H9 (cell line): ENCODE measurements at regions not wholly inside any gene's neighbourhood (a gene's known extent, or its start where the extent isn't known, plus 50 kb on each side); places are given as distances from the start of the nearest gene placed in this dataset.

Experiments
- DNase-seq: peaks from one replicate; pipeline ENCODE4 v3.0.0-alpha.2; 2017
- H2AFZ ChIP-seq: one replicate; pipeline ENCODE4 v1.6.1; 2013; ENCODE audit warnings: mild to moderate bottlenecking, low read length, control low read depth, moderate library complexity
- H2AK5ac ChIP-seq: 2 replicates; pipeline ENCODE4 v1.6.1; 2013; ENCODE audit warnings: low read length, control low read depth, mixed read lengths; ENCODE audit not compliant: insufficient read length
- H2BK120ac ChIP-seq: one replicate; pipeline ENCODE4 v1.6.1; 2013; ENCODE audit warnings: low read depth, mild to moderate bottlenecking, low read length, control low read depth, inconsistent platforms; ENCODE audit not compliant: poor library complexity, severe bottlenecking
- H2BK12ac ChIP-seq: 2 replicates; pipeline ENCODE4 v1.6.1; 2013; ENCODE audit warnings: low read length, control low read depth, mixed read lengths, low read depth; ENCODE audit not compliant: insufficient read length
- H2BK15ac ChIP-seq: 2 replicates; pipeline ENCODE4 v1.6.1; 2013; ENCODE audit warnings: low read depth, low read length, control low read depth
- H2BK20ac ChIP-seq: one replicate; pipeline ENCODE4 v1.6.1; 2013; ENCODE audit warnings: low read depth, mild to moderate bottlenecking, low read length, control low read depth, inconsistent platforms; ENCODE audit not compliant: poor library complexity, severe bottlenecking
- H2BK5ac ChIP-seq: 2 replicates; pipeline ENCODE4 v1.6.1; 2013; ENCODE audit warnings: low read length, control low read depth, mixed read lengths; ENCODE audit not compliant: insufficient read length
- H3K14ac ChIP-seq: 2 replicates; pipeline ENCODE4 v1.6.1; 2013; ENCODE audit warnings: low read length, control low read depth; ENCODE audit not compliant: insufficient read depth
- H3K18ac ChIP-seq: 2 replicates; pipeline ENCODE4 v1.6.1; 2013; ENCODE audit warnings: low read depth, mild to moderate bottlenecking, mixed read lengths, low read length, control low read depth; ENCODE audit not compliant: insufficient read length
- H3K23ac ChIP-seq: 2 replicates; pipeline ENCODE4 v1.6.1; 2013; ENCODE audit warnings: low read length, control low read depth, mixed read lengths, low read depth; ENCODE audit not compliant: insufficient read length
- H3K23me2 ChIP-seq: 2 replicates; pipeline ENCODE4 v1.6.1; 2013; ENCODE audit warnings: low read depth, mild to moderate bottlenecking, mixed read lengths, low read length, control low read depth; ENCODE audit not compliant: insufficient read length, poor library complexity, severe bottlenecking
- H3K27ac ChIP-seq: 2 replicates; pipeline ENCODE4 v1.5.1; 2013; ENCODE audit warnings: low read length, control low read depth, mixed read lengths, low read depth; ENCODE audit not compliant: insufficient read length
- H3K27me3 ChIP-seq: 2 replicates; pipeline ENCODE4 v1.6.1; 2013; ENCODE audit warnings: low read length, control low read depth, inconsistent platforms; ENCODE audit not compliant: insufficient read depth
- H3K4ac ChIP-seq: 2 replicates; pipeline ENCODE4 v1.6.1; 2013; ENCODE audit warnings: low read depth, mild to moderate bottlenecking, control low read depth, inconsistent platforms, low read length, moderate library complexity
- H3K4me1 ChIP-seq: 2 replicates; pipeline ENCODE4 v1.6.1; 2013; ENCODE audit warnings: low read length, control low read depth, inconsistent platforms; ENCODE audit not compliant: insufficient read depth
- H3K4me2 ChIP-seq: 2 replicates; pipeline ENCODE4 v1.6.1; 2013; ENCODE audit warnings: low read length, control low read depth, mixed read lengths; ENCODE audit not compliant: insufficient read length, insufficient read depth
- H3K56ac ChIP-seq: 2 replicates; pipeline ENCODE4 v1.6.1; 2013; ENCODE audit warnings: low read depth, mild to moderate bottlenecking, mixed read lengths, low read length, control low read depth; ENCODE audit not compliant: insufficient read length
- H3K79me1 ChIP-seq: 2 replicates; pipeline ENCODE4 v1.6.1; 2013; ENCODE audit warnings: low read depth, mild to moderate bottlenecking, moderate library complexity, low read length, control low read depth, inconsistent platforms; ENCODE audit not compliant: insufficient read depth, poor library complexity, severe bottlenecking
- H3K79me2 ChIP-seq: 2 replicates; pipeline ENCODE4 v1.6.1; 2013; ENCODE audit warnings: low read length, control low read depth, inconsistent platforms; ENCODE audit not compliant: insufficient read depth
- H3K9ac ChIP-seq: 2 replicates; pipeline ENCODE4 v1.6.1; 2013; ENCODE audit warnings: low read length, control low read depth, mixed read lengths; ENCODE audit not compliant: insufficient read length; ENCODE audit errors: extremely low read depth
- H3K9me3 ChIP-seq: one replicate; pipeline ENCODE4 v1.6.1; 2013; ENCODE audit warnings: low read depth, low read length, inconsistent platforms; ENCODE audit not compliant: control insufficient read depth
- H3T11ph ChIP-seq: one replicate; pipeline ENCODE4 v1.6.1; 2013; ENCODE audit warnings: mild to moderate bottlenecking, low read length, control low read depth, inconsistent platforms
- H4K20me1 ChIP-seq: one replicate; pipeline ENCODE4 v1.6.1; 2013; ENCODE audit not compliant: control insufficient read depth, insufficient read length, insufficient read depth
- H4K5ac ChIP-seq: 2 replicates; pipeline ENCODE4 v1.6.1; 2013; ENCODE audit warnings: low read depth, mild to moderate bottlenecking, mixed read lengths, low read length, control low read depth; ENCODE audit not compliant: insufficient read length
- H4K8ac ChIP-seq: replicated peaks from 2 replicates; pipeline ENCODE4 v1.6.1; 2013; ENCODE audit warnings: low read length, control low read depth, mixed read lengths, low read depth; ENCODE audit not compliant: insufficient read length
- H4K91ac ChIP-seq: 2 replicates; pipeline ENCODE4 v1.6.1; 2013; ENCODE audit warnings: low read depth, mild to moderate bottlenecking, moderate library complexity, mixed read lengths, low read length, control low read depth; ENCODE audit not compliant: insufficient read length
- H3K27ac Mint-ChIP-seq, 3 experiments: 2 replicates in 2 of 3; 3 replicates in 1 of 3; pipeline ENCODE4 v1.8.0; 2020 to 2021; ENCODE audit warnings: mixed read lengths in 3 of 3, mild to moderate bottlenecking in 1 of 3, moderate library complexity in 1 of 3
- H3K27me3 Mint-ChIP-seq: 2 replicates; pipeline ENCODE4 v1.8.0; 2021; ENCODE audit warnings: low read depth, mild to moderate bottlenecking, moderate library complexity, mixed read lengths
- H3K36me3 Mint-ChIP-seq, 3 experiments: 2 replicates in 2 of 3; 3 replicates in 1 of 3; pipeline ENCODE4 v1.8.0; 2020 to 2021; ENCODE audit warnings: low read depth in 3 of 3, mixed read lengths in 3 of 3; ENCODE audit not compliant: insufficient read depth in 1 of 3
- H3K4me1 Mint-ChIP-seq, 2 experiments: 2 replicates each; pipeline ENCODE4 v1.8.0; 2020; ENCODE audit warnings: mixed read lengths in 2 of 2
- H3K4me3 Mint-ChIP-seq, 2 experiments: 2 replicates in 1 of 2; 3 replicates in 1 of 2; pipeline ENCODE4 v1.8.0; 2020 to 2021; ENCODE audit warnings: mild to moderate bottlenecking in 2 of 2, mixed read lengths in 2 of 2, moderate library complexity in 1 of 2
- H3K9me3 Mint-ChIP-seq, 2 experiments: 2 replicates in 1 of 2; 3 replicates in 1 of 2; pipeline ENCODE4 v1.8.0; 2020; ENCODE audit warnings: mild to moderate bottlenecking in 2 of 2, mixed read lengths in 2 of 2, moderate library complexity in 1 of 2
- WGBS: extraction: QIAGEN DNeasy Blood & Tissue Kit; methylation state at CpG from one replicate; pipeline ENCODE4 v1.1.7; 2013; ENCODE audit warnings: missing lambda C conversion rate, low lambda C conversion rate, mixed read lengths; ENCODE audit not compliant: insufficient read length; ENCODE audit errors: extremely low coverage; 5-methylcytosine and 5-hydroxymethylcytosine counted together
- TF ChIP-seq, protein P1 (sequence below): fragments of 200-600 bp; sonication (generic); conservative IDR thresholded peaks from 3 replicates; pipeline ENCODE4 v1.8.0; 2021; ENCODE audit warnings: antibody characterized with exemption, mild to moderate bottlenecking

DNA sequence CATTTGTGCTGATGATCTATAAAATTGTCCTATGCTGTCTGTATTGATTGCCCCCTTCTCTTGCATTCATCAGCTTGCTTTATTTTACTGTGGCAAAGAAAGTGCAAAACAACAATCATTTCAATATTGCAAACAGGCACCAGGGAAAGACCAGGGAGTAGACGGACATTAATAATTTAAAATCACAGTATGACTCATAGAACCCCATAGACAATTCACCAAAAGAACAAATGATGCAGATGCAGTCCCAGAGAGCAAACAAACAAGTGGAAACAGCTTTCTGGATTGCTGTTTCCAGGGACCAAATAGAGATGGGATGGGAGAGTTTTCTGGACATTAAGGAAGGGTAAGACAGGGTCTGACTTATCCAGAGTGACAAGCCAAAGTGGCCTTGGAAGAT lies 70.1 kb downstream of the ABCC12 start:
- peaks cover 0 to 7% of the 10 kb centered on the region in 2 experiments; a peak in 3 of 4 replicates for H3K4me1 Mint-ChIP-seq
- H3K4ac ChIP-seq: no peak overlapping the region
- H3K23ac ChIP-seq: no peak overlapping the region
- no peak overlapping the region for H3K4me3 Mint-ChIP-seq
- no peak overlapping the region for H4K91ac ChIP-seq
- H3K79me2 ChIP-seq: no peaks in the 10 kb centered on the region
- no peaks in the 10 kb centered on the region for H3K9me3 Mint-ChIP-seq
- no peak overlapping the region for H2BK120ac ChIP-seq
- H3K9ac ChIP-seq: no peak overlapping the region
- H3K36me3 Mint-ChIP-seq: no peaks in the 10 kb centered on the region
- WGBS: no CpG with 5 or more reads among the region's 1 CpG
- H3K27ac ChIP-seq: no peak overlapping the region
- H2AFZ ChIP-seq: no peak overlapping the region
- no peaks in the 10 kb centered on the region for H3K4me1 ChIP-seq
- no peak overlapping the region for H2AK5ac ChIP-seq
- H3K4me2 ChIP-seq: no peak overlapping the region
- no peak overlapping the region for H3K56ac ChIP-seq
- H3K23me2 ChIP-seq: no peaks in the 10 kb centered on the region
- H2BK15ac ChIP-seq: no peak overlapping the region
- H2BK5ac ChIP-seq: no peak overlapping the region
- H3K27ac Mint-ChIP-seq: no peak overlapping the region
- H4K20me1 ChIP-seq: no peaks in the 10 kb centered on the region
- H2BK20ac ChIP-seq: no peak overlapping the region
- H3K27me3 Mint-ChIP-seq: 0 out of 2 replicates have a peak, but pooled peaks cover 1% of the 10 kb centered on the region
- DNase-seq: no peak
- H3K27me3 ChIP-seq: no peaks in the 10 kb centered on the region
- no peak overlapping the region for H3K18ac ChIP-seq
- H4K8ac ChIP-seq: no peak overlapping the region
- no peaks in the 10 kb centered on the region for H3K9me3 ChIP-seq
- no peak overlapping the region for H4K5ac ChIP-seq
- TF ChIP-seq, protein P1, sequence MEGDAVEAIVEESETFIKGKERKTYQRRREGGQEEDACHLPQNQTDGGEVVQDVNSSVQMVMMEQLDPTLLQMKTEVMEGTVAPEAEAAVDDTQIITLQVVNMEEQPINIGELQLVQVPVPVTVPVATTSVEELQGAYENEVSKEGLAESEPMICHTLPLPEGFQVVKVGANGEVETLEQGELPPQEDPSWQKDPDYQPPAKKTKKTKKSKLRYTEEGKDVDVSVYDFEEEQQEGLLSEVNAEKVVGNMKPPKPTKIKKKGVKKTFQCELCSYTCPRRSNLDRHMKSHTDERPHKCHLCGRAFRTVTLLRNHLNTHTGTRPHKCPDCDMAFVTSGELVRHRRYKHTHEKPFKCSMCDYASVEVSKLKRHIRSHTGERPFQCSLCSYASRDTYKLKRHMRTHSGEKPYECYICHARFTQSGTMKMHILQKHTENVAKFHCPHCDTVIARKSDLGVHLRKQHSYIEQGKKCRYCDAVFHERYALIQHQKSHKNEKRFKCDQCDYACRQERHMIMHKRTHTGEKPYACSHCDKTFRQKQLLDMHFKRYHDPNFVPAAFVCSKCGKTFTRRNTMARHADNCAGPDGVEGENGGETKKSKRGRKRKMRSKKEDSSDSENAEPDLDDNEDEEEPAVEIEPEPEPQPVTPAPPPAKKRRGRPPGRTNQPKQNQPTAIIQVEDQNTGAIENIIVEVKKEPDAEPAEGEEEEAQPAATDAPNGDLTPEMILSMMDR: no peak
- no peaks in the 10 kb centered on the region for H3K79me1 ChIP-seq
- no peak overlapping the region for H3T11ph ChIP-seq
- H2BK12ac ChIP-seq: no peak overlapping the region
- no peak overlapping the region for H3K14ac ChIP-seq
